ENCODE measurements at regions not wholly inside any gene's neighbourhood (a gene's known extent, or its start where the extent isn't known, plus 50 kb on each side); places are given as distances from the start of the nearest gene placed in this dataset.

- TF ChIP-seq EZH2phosphoT487 (IDR thresholded peaks at IDR 0.05; ENCODE audit: borderline replicate concordance), result no peak
- TF ChIP-seq, protein P1, sequence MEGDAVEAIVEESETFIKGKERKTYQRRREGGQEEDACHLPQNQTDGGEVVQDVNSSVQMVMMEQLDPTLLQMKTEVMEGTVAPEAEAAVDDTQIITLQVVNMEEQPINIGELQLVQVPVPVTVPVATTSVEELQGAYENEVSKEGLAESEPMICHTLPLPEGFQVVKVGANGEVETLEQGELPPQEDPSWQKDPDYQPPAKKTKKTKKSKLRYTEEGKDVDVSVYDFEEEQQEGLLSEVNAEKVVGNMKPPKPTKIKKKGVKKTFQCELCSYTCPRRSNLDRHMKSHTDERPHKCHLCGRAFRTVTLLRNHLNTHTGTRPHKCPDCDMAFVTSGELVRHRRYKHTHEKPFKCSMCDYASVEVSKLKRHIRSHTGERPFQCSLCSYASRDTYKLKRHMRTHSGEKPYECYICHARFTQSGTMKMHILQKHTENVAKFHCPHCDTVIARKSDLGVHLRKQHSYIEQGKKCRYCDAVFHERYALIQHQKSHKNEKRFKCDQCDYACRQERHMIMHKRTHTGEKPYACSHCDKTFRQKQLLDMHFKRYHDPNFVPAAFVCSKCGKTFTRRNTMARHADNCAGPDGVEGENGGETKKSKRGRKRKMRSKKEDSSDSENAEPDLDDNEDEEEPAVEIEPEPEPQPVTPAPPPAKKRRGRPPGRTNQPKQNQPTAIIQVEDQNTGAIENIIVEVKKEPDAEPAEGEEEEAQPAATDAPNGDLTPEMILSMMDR (conservative IDR thresholded peaks at IDR 0.05; ENCODE audit: low read length), result no peak
- no peaks in the 10 kb centered on the region for H3K79me2 ChIP-seq (ENCODE audit: insufficient read depth, low read length)
- H3K9me2 ChIP-seq (replicated peaks; ENCODE audit: low read depth, low read length), result no peaks in the 10 kb centered on the region
- no peaks in the 10 kb centered on the region for H3K9me3 ChIP-seq (ENCODE audit: insufficient read depth, low read depth, low read length)
- no peak overlapping the region for H3K9ac ChIP-seq (ENCODE audit: low read depth, low read length, poor library complexity, severe bottlenecking)
- H4K20me1 ChIP-seq (ENCODE audit: insufficient read depth, low read length, poor library complexity, severe bottlenecking), result no peaks in the 10 kb centered on the region
- no peak overlapping the region for H3K4me3 ChIP-seq (ENCODE audit: low read length, poor library complexity, severe bottlenecking)
- H3K27me3 ChIP-seq (ENCODE audit: insufficient read depth, low read length, poor library complexity, severe bottlenecking), result no peaks in the 10 kb centered on the region
- no peak overlapping the region for H2AFZ ChIP-seq (ENCODE audit: low read length)
- H3F3A ChIP-seq (ENCODE audit: low read depth), result no peaks in the 10 kb centered on the region
- no peaks in the 10 kb centered on the region for H3K36me3 ChIP-seq (ENCODE audit: insufficient read depth, low read length)
- no peak overlapping the region for H3K4me2 ChIP-seq (ENCODE audit: low read depth, low read length, poor library complexity, severe bottlenecking)
- no peaks in the 10 kb centered on the region for H3K4me1 ChIP-seq (ENCODE audit: insufficient read depth, low read length, poor library complexity, severe bottlenecking)
Measured at GRCh38 chr10:3306050-3306449, 133.5 kb upstream of the PITRM1 start.

DNA sequence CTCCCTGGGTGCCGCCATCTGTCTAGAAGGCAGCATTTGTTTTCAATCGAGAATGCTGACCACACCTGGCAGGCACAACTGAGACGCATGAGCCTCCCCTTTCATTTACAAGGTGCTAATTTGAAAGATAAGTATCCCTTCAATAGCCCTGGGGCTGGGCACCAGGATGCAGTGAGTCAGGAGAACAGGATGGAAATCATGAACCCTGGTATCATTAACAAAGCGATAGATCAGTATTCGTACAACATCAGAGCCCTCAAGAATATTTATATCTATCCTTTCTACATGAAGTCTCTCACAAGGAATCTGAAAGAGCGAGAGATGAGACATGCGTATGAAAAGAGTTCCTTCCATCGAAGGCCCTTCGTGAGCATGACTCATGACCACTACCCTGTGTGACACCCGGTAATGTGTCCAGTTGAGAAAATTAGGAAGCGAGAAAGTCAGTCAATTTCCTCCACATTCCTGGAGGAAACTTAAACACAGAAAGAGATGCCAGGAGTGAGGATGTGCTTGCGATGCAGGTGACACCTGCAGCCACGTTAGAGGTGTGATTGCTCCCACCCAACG lies 123.1 kb upstream of the PITRM1 start:
- H3K9me2 ChIP-seq (replicated peaks; ENCODE audit: low read depth, low read length), result no peaks in the 10 kb centered on the region
- no peaks in the 10 kb centered on the region for H3K9me3 ChIP-seq (ENCODE audit: insufficient read depth, low read depth, low read length)
- H3K4me2 ChIP-seq (ENCODE audit: low read depth, low read length, poor library complexity, severe bottlenecking), result no peak overlapping the region
- H3F3A ChIP-seq (ENCODE audit: low read depth), result no peaks in the 10 kb centered on the region
- H3K79me2 ChIP-seq (ENCODE audit: insufficient read depth, low read length), result no peaks in the 10 kb centered on the region
- no peaks in the 10 kb centered on the region for H3K4me1 ChIP-seq (ENCODE audit: insufficient read depth, low read length, poor library complexity, severe bottlenecking)
- H4K20me1 ChIP-seq (ENCODE audit: insufficient read depth, low read length, poor library complexity, severe bottlenecking), result no peaks in the 10 kb centered on the region
- no peaks in the 10 kb centered on the region for H3K36me3 ChIP-seq (ENCODE audit: insufficient read depth, low read length)
- TF ChIP-seq, protein P1 (conservative IDR thresholded peaks at IDR 0.05; ENCODE audit: low read length), result no peak
- no peak for TF ChIP-seq EZH2phosphoT487 (IDR thresholded peaks at IDR 0.05; ENCODE audit: borderline replicate concordance)
- H2AFZ ChIP-seq (ENCODE audit: low read length), result no peak overlapping the region
- no peak overlapping the region for H3K9ac ChIP-seq (ENCODE audit: low read depth, low read length, poor library complexity, severe bottlenecking)
- no peak overlapping the region for H3K4me3 ChIP-seq (ENCODE audit: low read length, poor library complexity, severe bottlenecking)
- H3K27me3 ChIP-seq (ENCODE audit: insufficient read depth, low read length, poor library complexity, severe bottlenecking), result no peaks in the 10 kb centered on the region

- Histone ChIP-seq H3F3A (ENCODE audit: low read depth) (no peaks in the 10 kb centered on the region), H3K36me3 (ENCODE audit: insufficient read depth, low read length) (no peaks in the 10 kb centered on the region), H2AFZ (ENCODE audit: low read length) (no peak overlapping the region), H3K4me2 (ENCODE audit: low read depth, low read length, poor library complexity, severe bottlenecking) (no peak overlapping the region), H3K9me3 (ENCODE audit: insufficient read depth, low read depth, low read length) (no peaks in the 10 kb centered on the region), H3K9me2 (replicated peaks; ENCODE audit: low read depth, low read length) (no peaks in the 10 kb centered on the region), H3K4me1 (ENCODE audit: insufficient read depth, low read length, poor library complexity, severe bottlenecking) (no peaks in the 10 kb centered on the region), H4K20me1 (ENCODE audit: insufficient read depth, low read length, poor library complexity, severe bottlenecking) (no peaks in the 10 kb centered on the region), H3K9ac (ENCODE audit: low read depth, low read length, poor library complexity, severe bottlenecking) (no peak overlapping the region), H3K4me3 (ENCODE audit: low read length, poor library complexity, severe bottlenecking) (no peak overlapping the region), H3K79me2 (ENCODE audit: insufficient read depth, low read length) (no peaks in the 10 kb centered on the region), H3K27me3 (ENCODE audit: insufficient read depth, low read length, poor library complexity, severe bottlenecking) (no peaks in the 10 kb centered on the region)
- TF ChIP-seq, protein P1 (conservative IDR thresholded peaks at IDR 0.05; ENCODE audit: low read length), result no peak
- no peak for TF ChIP-seq EZH2phosphoT487 (IDR thresholded peaks at IDR 0.05; ENCODE audit: borderline replicate concordance)
Measured at GRCh38 chr10:3294919-3295581, 122.5 kb upstream of the PITRM1 start.
